Right lobe of liver (tissue), 4 donors: ENCODE measurements at regions not wholly inside any gene's neighbourhood (a gene's known extent, or its start where the extent isn't known, plus 50 kb on each side); places are given as distances from the start of the nearest gene placed in this dataset.

Experiments used
- CTCF ChIP-seq, 4 donors: fragments of 200-600 bp in 3 of 4; fragments of 450-650 bp in 1 of 4; IDR thresholded peaks; one replicate each; pipeline versions ENCODE4 v1.5.1 to v1.8.0; 2016 to 2022; ENCODE audit warnings: antibody characterized with exemption in 4 of 4, mild to moderate bottlenecking in 2 of 4
- POLR2A ChIP-seq: fragments of 450-650 bp; IDR thresholded peaks from one replicate; pipeline ENCODE4 v1.6.1; 2017; ENCODE audit warnings: antibody characterized with exemption, mild to moderate bottlenecking
- donor health status: DM: no; HTN: no; CAD: no.
- donor health status: DM: no; HTN: no; CAD: no.
- donor health status: DM: no; HTN: yes; CAD: no.

DNA sequence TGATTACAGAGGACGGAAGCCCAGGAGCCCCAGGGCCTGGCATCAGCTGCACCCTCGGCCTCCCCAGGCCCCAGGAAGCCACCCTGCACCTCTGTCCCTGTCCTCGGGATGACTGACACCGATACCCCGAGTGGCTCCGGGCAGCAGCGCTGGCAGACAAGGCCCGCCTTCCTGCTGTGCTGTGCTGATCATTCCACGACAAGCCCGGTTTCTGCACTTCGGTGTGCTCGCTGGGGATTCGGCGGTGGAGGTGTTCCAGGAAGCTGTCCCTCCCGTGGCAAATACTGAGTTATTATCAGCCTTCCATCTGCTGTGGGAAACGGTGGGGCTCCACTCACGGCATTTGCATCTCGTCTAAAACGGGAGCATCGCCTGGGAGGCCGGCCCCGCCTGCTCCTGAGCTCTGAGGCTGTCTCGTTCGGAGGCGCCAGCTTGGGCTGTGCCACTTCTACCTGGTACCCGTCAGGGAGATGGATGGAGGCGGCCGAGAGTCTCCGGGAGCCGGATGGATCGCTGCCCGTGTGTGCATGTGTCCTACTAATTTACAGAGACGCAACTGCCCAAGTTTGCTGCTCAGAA lies 506.1 kb downstream of the BRD1 start:
- no peak for TF ChIP-seq CTCF (IDR thresholded peaks at IDR 0.05)
- no peak for TF ChIP-seq POLR2A
